Osteocyte (in vitro differentiated cells): ENCODE measurements at regions not wholly inside any gene's neighbourhood (a gene's known extent, or its start where the extent isn't known, plus 50 kb on each side); places are given as distances from the start of the nearest gene placed in this dataset.

Experiments
- DNase-seq: peaks from one replicate; pipeline ENCODE4 v3.0.0; 2021; ENCODE audit warnings: mixed read lengths; ENCODE audit not compliant: unreplicated experiment; ENCODE audit errors: extremely low spot score
- H3K27ac Mint-ChIP-seq: one replicate; pipeline ENCODE4 v1.8.0; 2021; ENCODE audit warnings: mild to moderate bottlenecking, mixed read lengths; ENCODE audit not compliant: unreplicated experiment
- H3K27me3 Mint-ChIP-seq: one replicate; pipeline ENCODE4 v1.8.0; 2021; ENCODE audit warnings: mixed read lengths; ENCODE audit not compliant: unreplicated experiment
- H3K36me3 Mint-ChIP-seq: one replicate; pipeline ENCODE4 v1.8.0; 2021; ENCODE audit warnings: mixed read lengths; ENCODE audit not compliant: unreplicated experiment
- H3K4me1 Mint-ChIP-seq: one replicate; pipeline ENCODE4 v1.8.0; 2021; ENCODE audit warnings: mixed read lengths; ENCODE audit not compliant: unreplicated experiment
- H3K4me3 Mint-ChIP-seq: one replicate; pipeline ENCODE4 v1.8.0; 2021; ENCODE audit warnings: mild to moderate bottlenecking, moderate library complexity, mixed read lengths; ENCODE audit not compliant: unreplicated experiment
- H3K9me3 Mint-ChIP-seq: one replicate; pipeline ENCODE4 v1.8.0; 2021; ENCODE audit warnings: mixed read lengths; ENCODE audit not compliant: unreplicated experiment
- TF ChIP-seq, protein P1 (sequence below): fragments of 200-600 bp; sonication (generic); IDR thresholded peaks from 2 replicates; pipeline ENCODE4 v1.5.0; 2021; ENCODE audit warnings: antibody characterized with exemption, mild to moderate bottlenecking, moderate library complexity

DNA sequence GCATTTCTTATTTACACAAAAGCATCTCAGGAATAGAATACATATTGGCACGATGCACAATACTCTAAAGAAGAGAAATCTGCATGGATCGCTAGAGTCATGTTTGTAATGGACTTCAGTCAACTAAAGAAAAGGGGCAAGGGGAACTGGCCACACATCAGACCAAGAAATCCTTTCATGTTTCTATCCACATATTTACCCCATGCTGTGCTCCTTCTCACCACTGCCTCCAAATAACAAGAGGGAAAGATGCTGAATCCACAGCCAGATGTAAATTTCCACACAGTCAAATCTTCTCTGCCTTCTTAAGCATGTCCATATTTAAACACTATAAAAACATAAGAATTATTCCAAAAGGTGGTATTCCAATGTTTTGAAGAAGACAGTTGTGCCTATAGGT lies 67.6 kb downstream of the COX18 start:
- Mint-ChIP-seq H3K4me1 (peaks cover 4% of the 10 kb centered on the region), H3K9me3 (no peaks in the 10 kb centered on the region), H3K4me3 (no peak overlapping the region), H3K27ac (no peak overlapping the region), H3K36me3 (no peaks in the 10 kb centered on the region), H3K27me3 (peaks cover 17% of the 10 kb centered on the region)
- TF ChIP-seq, protein P1, sequence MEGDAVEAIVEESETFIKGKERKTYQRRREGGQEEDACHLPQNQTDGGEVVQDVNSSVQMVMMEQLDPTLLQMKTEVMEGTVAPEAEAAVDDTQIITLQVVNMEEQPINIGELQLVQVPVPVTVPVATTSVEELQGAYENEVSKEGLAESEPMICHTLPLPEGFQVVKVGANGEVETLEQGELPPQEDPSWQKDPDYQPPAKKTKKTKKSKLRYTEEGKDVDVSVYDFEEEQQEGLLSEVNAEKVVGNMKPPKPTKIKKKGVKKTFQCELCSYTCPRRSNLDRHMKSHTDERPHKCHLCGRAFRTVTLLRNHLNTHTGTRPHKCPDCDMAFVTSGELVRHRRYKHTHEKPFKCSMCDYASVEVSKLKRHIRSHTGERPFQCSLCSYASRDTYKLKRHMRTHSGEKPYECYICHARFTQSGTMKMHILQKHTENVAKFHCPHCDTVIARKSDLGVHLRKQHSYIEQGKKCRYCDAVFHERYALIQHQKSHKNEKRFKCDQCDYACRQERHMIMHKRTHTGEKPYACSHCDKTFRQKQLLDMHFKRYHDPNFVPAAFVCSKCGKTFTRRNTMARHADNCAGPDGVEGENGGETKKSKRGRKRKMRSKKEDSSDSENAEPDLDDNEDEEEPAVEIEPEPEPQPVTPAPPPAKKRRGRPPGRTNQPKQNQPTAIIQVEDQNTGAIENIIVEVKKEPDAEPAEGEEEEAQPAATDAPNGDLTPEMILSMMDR, result no peak
- no peak for DNase-seq

DNA sequence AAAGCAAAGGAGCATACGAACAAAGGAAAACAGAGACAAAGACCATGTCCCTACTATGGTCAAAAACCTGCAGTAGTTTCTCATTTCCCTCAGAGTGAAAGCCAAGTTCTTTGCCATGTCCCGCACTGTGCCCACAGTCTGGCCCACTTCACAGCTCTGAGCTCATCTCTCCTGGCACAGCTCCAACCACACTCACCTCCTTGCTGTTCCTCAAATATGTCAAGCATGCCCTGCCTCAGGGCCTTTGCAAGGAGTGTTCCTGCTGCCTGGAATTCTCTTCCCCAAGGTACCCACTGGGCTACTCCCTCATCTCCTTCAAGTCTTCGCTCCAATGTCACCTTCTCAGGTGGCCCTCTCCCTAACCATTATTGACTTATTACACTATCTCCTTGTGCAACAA lies 72.1 kb downstream of the COX18 start:
- H3K27ac Mint-ChIP-seq, result no peak overlapping the region
- H3K9me3 Mint-ChIP-seq, result no peaks in the 10 kb centered on the region
- H3K27me3 Mint-ChIP-seq, result no peaks in the 10 kb centered on the region
- no peaks in the 10 kb centered on the region for H3K36me3 Mint-ChIP-seq
- H3K4me3 Mint-ChIP-seq, result no peak overlapping the region
- DNase-seq, result no peak
- TF ChIP-seq, protein P1, result no peak
- H3K4me1 Mint-ChIP-seq, result peaks cover 4% of the 10 kb centered on the region

DNA sequence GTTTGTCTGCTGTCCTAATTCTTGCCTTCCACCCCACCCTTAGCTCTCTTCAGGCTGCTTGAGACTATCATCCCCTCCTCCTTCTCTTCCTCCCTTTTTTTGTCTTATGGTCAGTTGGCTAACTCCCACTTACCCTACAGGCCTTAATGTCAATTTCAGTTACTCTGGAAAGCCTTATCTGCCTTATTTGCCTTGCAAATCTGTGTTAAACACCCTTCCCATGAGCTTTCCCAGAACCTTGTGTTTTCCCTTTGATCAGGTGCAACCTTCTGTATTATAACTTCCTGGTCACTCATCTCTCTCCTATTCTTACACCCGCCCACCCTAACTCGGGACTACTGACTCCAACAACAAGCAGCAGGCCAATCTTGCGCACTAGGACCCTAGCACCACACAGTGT lies 74.8 kb downstream of the COX18 start:
- TF ChIP-seq, protein P1, result no peak
- peaks cover 4% of the 10 kb centered on the region for H3K4me1 Mint-ChIP-seq
- H3K36me3 Mint-ChIP-seq, result no peaks in the 10 kb centered on the region
- H3K27me3 Mint-ChIP-seq, result no peaks in the 10 kb centered on the region
- no peak overlapping the region for H3K4me3 Mint-ChIP-seq
- no peak overlapping the region for H3K27ac Mint-ChIP-seq
- no peaks in the 10 kb centered on the region for H3K9me3 Mint-ChIP-seq
- no peak for DNase-seq

DNA sequence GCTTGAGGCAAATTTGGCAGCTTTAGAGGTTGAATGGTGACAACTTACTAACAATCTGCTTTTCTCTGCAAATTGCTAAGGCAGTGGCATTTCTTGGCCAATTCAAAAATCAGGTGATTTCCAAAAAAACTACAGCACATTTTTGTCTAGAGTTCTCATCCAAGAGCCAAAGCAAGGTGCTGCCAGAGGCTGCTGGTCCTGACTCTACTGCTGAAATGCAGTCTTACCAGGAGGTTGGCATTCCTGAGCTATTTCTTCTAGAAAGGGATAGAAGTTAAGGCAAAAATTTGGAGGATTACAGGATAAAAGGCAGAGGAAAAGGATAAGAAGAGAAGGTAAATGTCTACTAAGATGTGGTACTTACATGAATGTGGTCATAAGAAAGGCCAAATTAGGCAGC lies 75.6 kb downstream of the COX18 start:
- TF ChIP-seq, protein P1, result no peak

GRCh38 chr4:72991873-72992272 lies 77.6 kb downstream of the COX18 start:
- Mint-ChIP-seq H3K27ac (no peak overlapping the region), H3K4me1 (no peaks in the 10 kb centered on the region), H3K27me3 (no peaks in the 10 kb centered on the region), H3K9me3 (no peaks in the 10 kb centered on the region), H3K36me3 (no peaks in the 10 kb centered on the region), H3K4me3 (no peak overlapping the region)
- TF ChIP-seq, protein P1, result no peak
- DNase-seq, result no peak

More for the DNA sequence above, 75.6 kb downstream of the COX18 start:
- Mint-ChIP-seq H3K36me3 (no peaks in the 10 kb centered on the region), H3K9me3 (no peaks in the 10 kb centered on the region), H3K27ac (no peak overlapping the region), H3K4me3 (no peak overlapping the region), H3K27me3 (no peaks in the 10 kb centered on the region), H3K4me1 (peaks cover 4% of the 10 kb centered on the region)
- DNase-seq, result no peak
